ENCODE measurements at regions not wholly inside any gene's neighbourhood (a gene's known extent, or its start where the extent isn't known, plus 50 kb on each side); places are given as distances from the start of the nearest gene placed in this dataset.

- peak; percentile 19 for FAIRE-seq
- WGBS, 2 experiments (ENCODE audit: extremely low coverage in 1 of 2, insufficient coverage in 1 of 2, insufficient read length in 1 of 2, insufficient replicate concordance in 2 of 2, low coverage in 1 of 2, low lambda C conversion rate in 2 of 2, missing lambda C conversion rate in 1 of 2): 85% methylated on average over 2 of the region's 2 CpGs; no CpG with 5 or more reads in 1 of the 2 experiments
- Histone ChIP-seq H2BK12ac (ENCODE audit: low read depth, low read length) (no peak overlapping the region), H2AK5ac (ENCODE audit: low read depth, low read length) (no peak overlapping the region), H2AFZ (ENCODE audit: low read length) (no peak overlapping the region), H3K4me2 (ENCODE audit: insufficient read depth in 1 of 2, low read depth in 2 of 2, low read length in 2 of 2) (no peak overlapping the region), H3K23ac (ENCODE audit: insufficient read length) (no peak overlapping the region), H2BK15ac (ENCODE audit: low read length) (no peak overlapping the region), H2BK5ac (ENCODE audit: low read depth, low read length) (no peak overlapping the region), H3K79me2 (ENCODE audit: control insufficient read depth in 1 of 2, insufficient read depth in 2 of 2, low read length in 2 of 2) (no peaks in the 10 kb centered on the region), H3K9ac (replicated peaks in 1 of 4; ENCODE audit: extremely low read depth in 1 of 4, low read depth in 3 of 4, low read length in 3 of 4) (no peak overlapping the region), H3K4me3 (ENCODE audit: extremely low read depth in 1 of 4, insufficient read depth in 2 of 4, low read depth in 3 of 4, low read length in 4 of 4) (no peak overlapping the region), H2BK20ac (ENCODE audit: low read length) (no peak overlapping the region), H3K4ac (replicated peaks; ENCODE audit: insufficient read length, low read depth, low read length) (no peak overlapping the region), H3K79me1 (ENCODE audit: low read depth, low read length) (no peaks in the 10 kb centered on the region), H4K91ac (replicated peaks; ENCODE audit: insufficient read length, low read length) (no peak overlapping the region), H3K27ac (ENCODE audit: low read depth, low read length) (no peak overlapping the region), H3K56ac (replicated peaks; ENCODE audit: insufficient read length, low read depth, low read length) (no peak overlapping the region), H4K5ac (ENCODE audit: insufficient read length, low read depth, low read length) (no peak overlapping the region), H3K18ac (ENCODE audit: extremely low read depth, low read length) (no peak overlapping the region), H4K20me1 (replicated peaks in 1 of 2; ENCODE audit: control insufficient read depth in 1 of 2, insufficient read depth in 2 of 2, low read length in 2 of 2) (no peaks in the 10 kb centered on the region), H3K36me3 (ENCODE audit: control insufficient read depth in 2 of 4, insufficient read depth in 4 of 4, low read length in 3 of 4) (no peaks in the 10 kb centered on the region), H3K14ac (ENCODE audit: insufficient read length) (no peak overlapping the region), H4K8ac (ENCODE audit: extremely low read depth, insufficient read depth, low read length) (no peak overlapping the region; the same call in 1 of the 2 replicates), H3K9me3 (ENCODE audit: insufficient read depth in 2 of 2, low read depth in 1 of 2, low read length in 1 of 2) (no peaks in the 10 kb centered on the region), H2BK120ac (replicated peaks; ENCODE audit: low read depth, low read length) (no peak overlapping the region), H3K4me1 (replicated peaks in 1 of 4; ENCODE audit: control insufficient read depth in 3 of 4, insufficient read depth in 4 of 4, low read length in 3 of 4) (no peaks in the 10 kb centered on the region), H3K23me2 (ENCODE audit: low read depth, low read length) (no peaks in the 10 kb centered on the region), H3K27me3 (replicated peaks in 1 of 4; ENCODE audit: control insufficient read depth in 3 of 4, extremely low read depth in 1 of 4, insufficient read depth in 3 of 4, low read length in 3 of 4) (no peaks in the 10 kb centered on the region)
- CTCF ChIA-PET (ENCODE audit: partially characterized antibody): interaction anchor here (1.1 to 1.3 kb wide), 3 partner anchors 22 to 26 kb away, joined by 3 to 6 read pairs (median 4); no protein-coding TSS in a partner anchor
- POLR2A ChIA-PET (ENCODE audit: partially characterized antibody): no interaction called here
- TF ChIP-seq RAD21 (IDR thresholded peaks at IDR 0.05 in 1 of 2, conservative IDR thresholded peaks at IDR 0.05 in 1 of 2; ENCODE audit: low read depth in 2 of 2, low read length in 2 of 2) (peak in 1 of 2 experiments; percentile 39; a peak in 3 of 4 replicates), KDM1A (IDR thresholded peaks at IDR 0.05; ENCODE audit: borderline replicate concordance, low read length) (no peak), CTCF (IDR thresholded peaks at IDR 0.05; ENCODE audit: control extremely low read depth in 1 of 3, insufficient read depth in 1 of 3, low read depth in 1 of 3, low read length in 3 of 3) (peak in 1 of 3 experiments; percentile 25; a peak in 1 of 4 replicates)
- no peak for DNase-seq (ENCODE audit: low read depth in 1 of 2, low spot score in 2 of 2)
Measured at GRCh38 chr6:104381907-104382306, 477.8 kb downstream of the HACE1 start.

All from H1 (cell line).